ENCODE measurements at regions not wholly inside any gene's neighbourhood (a gene's known extent, or its start where the extent isn't known, plus 50 kb on each side); places are given as distances from the start of the nearest gene placed in this dataset.

GRCh38 chr5:175765858-175766257 is 105.5 kb upstream of the CPLX2 start:
- no peak for DNase-seq (ENCODE audit: low read depth, low spot score)

- no peak for DNase-seq (ENCODE audit: low read depth, low spot score)
These were observed 104.4 kb upstream of the CPLX2 start for GRCh38 chr5:175766963-175767362.

- DNase-seq (ENCODE audit: low read depth, low spot score) = no peak
These were observed 98.4 kb upstream of the CPLX2 start for GRCh38 chr5:175772747-175773533.

GRCh38 chr5:175773534-175774070 is 97.8 kb upstream of the CPLX2 start:
- DNase-seq (ENCODE audit: low read depth, low spot score) = no peak

GRCh38 chr5:175775416-175775815 is 96.0 kb upstream of the CPLX2 start:
- DNase-seq (ENCODE audit: low read depth, low spot score) = no peak

GRCh38 chr5:175778951-175779503 is 92.4 kb upstream of the CPLX2 start:
- DNase-seq (ENCODE audit: low read depth, low spot score) = no peak

- DNase-seq (ENCODE audit: low read depth, low spot score) = no peak
These were observed 87.6 kb upstream of the CPLX2 start for GRCh38 chr5:175783739-175784138.

- DNase-seq (ENCODE audit: low read depth, low spot score) = no peak
These were observed 87.1 kb upstream of the CPLX2 start for GRCh38 chr5:175784230-175784629.

- no peak for DNase-seq (ENCODE audit: low read depth, low spot score)
These were observed 85.7 kb upstream of the CPLX2 start for GRCh38 chr5:175785681-175786080.

GRCh38 chr5:175788155-175788787 is 83.1 kb upstream of the CPLX2 start:
- no peak for DNase-seq (ENCODE audit: low read depth, low spot score)

GRCh38 chr5:175789670-175790069 is 81.7 kb upstream of the CPLX2 start:
- no peak for DNase-seq (ENCODE audit: low read depth, low spot score)

GRCh38 chr5:175790796-175791195 is 80.6 kb upstream of the CPLX2 start:
- DNase-seq (ENCODE audit: low read depth, low spot score) = no peak

- DNase-seq (ENCODE audit: low read depth, low spot score) = no peak
These were observed 75.4 kb upstream of the CPLX2 start for GRCh38 chr5:175795959-175796358.

GRCh38 chr5:175796536-175797499 is 74.6 kb upstream of the CPLX2 start:
- DNase-seq (ENCODE audit: low read depth, low spot score) = peak; percentile 31

GRCh38 chr5:175797521-175798038 is 73.8 kb upstream of the CPLX2 start:
- no peak for DNase-seq (ENCODE audit: low read depth, low spot score)

GRCh38 chr5:175798626-175799025 is 72.8 kb upstream of the CPLX2 start:
- no peak for DNase-seq (ENCODE audit: low read depth, low spot score)

- DNase-seq (ENCODE audit: low read depth, low spot score) = no peak
These were observed 70.7 kb upstream of the CPLX2 start for GRCh38 chr5:175800656-175801081.

- no peak for DNase-seq (ENCODE audit: low read depth, low spot score)
These were observed 69.0 kb upstream of the CPLX2 start for GRCh38 chr5:175802361-175802760.

- no peak for DNase-seq (ENCODE audit: low read depth, low spot score)
These were observed 68.1 kb upstream of the CPLX2 start for GRCh38 chr5:175803254-175803653.

GRCh38 chr5:175803736-175804454 is 67.5 kb upstream of the CPLX2 start:
- no peak for DNase-seq (ENCODE audit: low read depth, low spot score)

Data from activated CD4-positive, CD25-positive, alpha-beta regulatory T cell treated with anti-CD3 and anti-CD28 coated beads, Interleukin-2, amount 50 U/mL, for 16 hours (primary cell).